Spleen (tissue), 11 donors: ENCODE measurements at regions not wholly inside any gene's neighbourhood (a gene's known extent, or its start where the extent isn't known, plus 50 kb on each side); places are given as distances from the start of the nearest gene placed in this dataset.

Source experiments
- DNase-seq: peaks from one replicate; pipeline ENCODE4 v3.0.0-alpha.2; 2020
- H3K27ac ChIP-seq, 8 donors: fragments of 200-600 bp; sonication (generic) in 7 of 8; 1 replicate in 4 of 8; 2 replicates in 4 of 8; pipeline versions ENCODE4 v1.5.0 to v1.8.0; 2016 to 2021; ENCODE audit warnings: inconsistent platforms in 4 of 8, mild to moderate bottlenecking in 4 of 8, moderate library complexity in 1 of 8
- H3K27me3 ChIP-seq, 7 donors: fragments of 200-600 bp; sonication (generic) in 6 of 7; replicated peaks in 1 of 7; 1 replicate in 4 of 7; 2 replicates in 3 of 7; pipeline versions ENCODE4 v1.5.0 to v1.8.0; 2016 to 2021; ENCODE audit warnings: inconsistent platforms in 3 of 7, mild to moderate bottlenecking in 1 of 7
- H3K36me3 ChIP-seq, 6 donors: fragments of 200-600 bp; sonication (generic) in 5 of 6; 1 replicate in 4 of 6; 2 replicates in 2 of 6; pipeline versions ENCODE4 v1.5.0 to v1.8.0; 2016 to 2021; ENCODE audit warnings: inconsistent platforms in 2 of 6
- H3K4me1 ChIP-seq, 6 donors: fragments of 200-600 bp; sonication (generic) in 5 of 6; 1 replicate in 3 of 6; 2 replicates in 3 of 6; pipeline versions ENCODE4 v1.5.0 to v1.8.0; 2016 to 2021; ENCODE audit warnings: inconsistent platforms in 3 of 6
- H3K4me3 ChIP-seq, 8 donors: fragments of 200-600 bp; sonication (generic) in 7 of 8; 1 replicate in 4 of 8; 2 replicates in 4 of 8; pipeline versions ENCODE4 v1.5.0 to v1.8.0; 2016 to 2021; ENCODE audit warnings: inconsistent platforms in 4 of 8, mild to moderate bottlenecking in 4 of 8, moderate library complexity in 2 of 8
- H3K9me3 ChIP-seq, 8 donors: fragments of 200-600 bp; sonication (generic) in 7 of 8; 1 replicate in 4 of 8; 2 replicates in 4 of 8; pipeline versions ENCODE4 v1.5.0 to v1.8.0; 2016 to 2021; ENCODE audit warnings: inconsistent platforms in 4 of 8
- POLR2A ChIP-seq, 3 donors: fragments of 450-650 bp; IDR thresholded peaks; one replicate each; pipeline ENCODE4 v1.5.1; 2017; ENCODE audit warnings: antibody characterized with exemption in 3 of 3, mild to moderate bottlenecking in 1 of 3
- POLR2AphosphoS5 ChIP-seq, 3 donors: sonication (generic); formaldehyde crosslinking; IDR thresholded peaks; one replicate each; pipeline ENCODE4 v1.5.1; 2017; ENCODE audit warnings: antibody characterized with exemption in 3 of 3
- WGBS, 5 donors: extraction: QIAGEN DNeasy Blood & Tissue Kit in 3 of 5; methylation state at CpG; one replicate each; pipeline versions ENCODE4 v1.1.5 to v1.1.7; 2013 to 2018; 5-methylcytosine and 5-hydroxymethylcytosine counted together
- intact Hi-C: fragments of 100-400 bp; cut with DNase I; formaldehyde crosslinking; loops from one replicate; pipeline ENCODE4 v1.15.0; 2023; ENCODE audit warnings: low total_unique reads
- TF ChIP-seq, protein P1 (sequence below), 11 experiments: fragments of 200-600 bp in 7 of 11; fragments of 450-650 bp in 4 of 11; sonication (generic) in 4 of 11; IDR thresholded peaks in 8 of 11; conservative IDR thresholded peaks in 3 of 11; 1 replicate in 7 of 11; 2 replicates in 4 of 11; pipeline versions ENCODE4 v1.4.0 to v1.8.0; 2016 to 2021; ENCODE audit warnings: antibody characterized with exemption in 11 of 11, inconsistent platforms in 4 of 11, mild to moderate bottlenecking in 1 of 11
- donor health status: healthy with polysubstance abuse.
- donor health status: DM: no; HTN: no; CAD: no; lungs with moderate emphysema.
- donor health status: DM: no; HTN: no; CAD: no.
- donor health status: Bipolar disorder and iron deficiency.
- donor health status: healthy.
- donor health status: DM: no; HTN: no; CAD: no.
- donor health status: DM: yes; HTN: yes; CAD: no.

DNA sequence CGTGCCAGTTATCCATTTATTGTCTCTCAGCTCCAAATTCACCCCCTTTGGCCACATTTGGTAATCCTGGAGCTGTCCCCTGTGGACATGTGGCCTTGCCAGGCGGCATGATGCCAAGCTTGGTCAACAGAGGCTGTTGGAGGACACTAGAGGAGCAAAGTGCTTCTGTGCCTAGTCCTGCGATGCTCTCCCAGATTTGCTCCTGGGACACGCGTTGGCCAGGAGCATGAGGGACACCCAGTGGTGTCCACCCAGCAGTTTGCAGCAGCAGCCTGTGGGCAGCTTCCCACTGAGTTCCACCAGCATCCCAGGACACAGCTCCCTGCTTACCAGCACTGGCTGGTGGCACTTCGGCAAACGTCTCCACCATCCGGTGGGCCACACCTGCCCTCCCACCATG, 55.5 kb upstream of the STEAP1B start:
- no peaks in the 10 kb centered on the region for H3K36me3 ChIP-seq
- H3K9me3 ChIP-seq: no peaks in the 10 kb centered on the region
- intact Hi-C loops: loop anchor here (5.0 kb wide), 1 partner anchor 172 kb away; the partner anchor contains the start of gene IL6
- WGBS, 5 donors: 86 to 95% (median 90%) methylated on average over 8 of the region's 8 CpGs
- H3K27ac ChIP-seq: no peak overlapping the region
- no peak overlapping the region for H3K4me3 ChIP-seq
- H3K4me1 ChIP-seq: peaks cover 3 to 24% (median 8%) of the 10 kb centered on the region in 6 donors
- TF ChIP-seq POLR2AphosphoS5 (IDR thresholded peaks at IDR 0.05) (no peak), POLR2A (IDR thresholded peaks at IDR 0.05) (no peak)
- TF ChIP-seq, protein P1, sequence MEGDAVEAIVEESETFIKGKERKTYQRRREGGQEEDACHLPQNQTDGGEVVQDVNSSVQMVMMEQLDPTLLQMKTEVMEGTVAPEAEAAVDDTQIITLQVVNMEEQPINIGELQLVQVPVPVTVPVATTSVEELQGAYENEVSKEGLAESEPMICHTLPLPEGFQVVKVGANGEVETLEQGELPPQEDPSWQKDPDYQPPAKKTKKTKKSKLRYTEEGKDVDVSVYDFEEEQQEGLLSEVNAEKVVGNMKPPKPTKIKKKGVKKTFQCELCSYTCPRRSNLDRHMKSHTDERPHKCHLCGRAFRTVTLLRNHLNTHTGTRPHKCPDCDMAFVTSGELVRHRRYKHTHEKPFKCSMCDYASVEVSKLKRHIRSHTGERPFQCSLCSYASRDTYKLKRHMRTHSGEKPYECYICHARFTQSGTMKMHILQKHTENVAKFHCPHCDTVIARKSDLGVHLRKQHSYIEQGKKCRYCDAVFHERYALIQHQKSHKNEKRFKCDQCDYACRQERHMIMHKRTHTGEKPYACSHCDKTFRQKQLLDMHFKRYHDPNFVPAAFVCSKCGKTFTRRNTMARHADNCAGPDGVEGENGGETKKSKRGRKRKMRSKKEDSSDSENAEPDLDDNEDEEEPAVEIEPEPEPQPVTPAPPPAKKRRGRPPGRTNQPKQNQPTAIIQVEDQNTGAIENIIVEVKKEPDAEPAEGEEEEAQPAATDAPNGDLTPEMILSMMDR (IDR thresholded peaks at IDR 0.05 in 8 of 11, conservative IDR thresholded peaks at IDR 0.05 in 3 of 11): no peak
- H3K27me3 ChIP-seq: peaks cover 0 to 15% (median under 1%) of the 10 kb centered on the region in 7 donors
- no peak for DNase-seq

- DNase-seq: no peak
- Histone ChIP-seq H3K4me1 (peaks cover 0 to 29% (median 11%) of the 10 kb centered on the region in 6 donors), H3K9me3 (no peaks in the 10 kb centered on the region), H3K27me3 (peaks cover under 1 to 28% (median 11%) of the 10 kb centered on the region in 7 donors), H3K36me3 (no peaks in the 10 kb centered on the region), H3K27ac (no peak overlapping the region), H3K4me3 (no peak overlapping the region)
- intact Hi-C loops: no loop called here
- WGBS, 5 donors: 79 to 94% (median 88%) methylated on average over 5 of the region's 5 CpGs
- TF ChIP-seq, protein P1 (IDR thresholded peaks at IDR 0.05 in 8 of 11, conservative IDR thresholded peaks at IDR 0.05 in 3 of 11): no peak
Observed at GRCh38 chr7:22554184-22554583, 54.2 kb upstream of the STEAP1B start.

GRCh38 chr7:22551768-22552513, 52.0 kb upstream of the STEAP1B start:
- Histone ChIP-seq H3K4me1 (peaks cover 0 to 29% (median 11%) of the 10 kb centered on the region in 6 donors), H3K27ac (no peak overlapping the region), H3K9me3 (no peaks in the 10 kb centered on the region), H3K36me3 (no peaks in the 10 kb centered on the region), H3K4me3 (no peak overlapping the region), H3K27me3 (peaks cover 3 to 35% (median 11%) of the 10 kb centered on the region in 7 donors)
- WGBS, 5 donors: 62 to 84% (median 76%) methylated on average over 8 of the region's 8 CpGs
- intact Hi-C loops: no loop called here
- peak; percentile 80 for DNase-seq
- TF ChIP-seq, protein P1 (IDR thresholded peaks at IDR 0.05 in 8 of 11, conservative IDR thresholded peaks at IDR 0.05 in 3 of 11): no peak
- no peak for TF ChIP-seq POLR2A (IDR thresholded peaks at IDR 0.05)
- no peak for TF ChIP-seq POLR2AphosphoS5 (IDR thresholded peaks at IDR 0.05)

- WGBS, 5 donors: 42 to 62% (median 53%) methylated on average over 6 of the region's 6 CpGs
- TF ChIP-seq, protein P1 (IDR thresholded peaks at IDR 0.05 in 8 of 11, conservative IDR thresholded peaks at IDR 0.05 in 3 of 11): peak in 1 of 11 experiments; percentile 10
- no peak for TF ChIP-seq POLR2AphosphoS5 (IDR thresholded peaks at IDR 0.05)
- intact Hi-C loops: no loop called here
Observed at GRCh38 chr7:22550514-22551030, 50.6 kb upstream of the STEAP1B start.

More at GRCh38 chr7:22550514-22551030, 50.6 kb upstream of the STEAP1B start:
- Histone ChIP-seq H3K27me3 (peaks cover 3 to 34% (median 11%) of the 10 kb centered on the region in 7 donors), H3K9me3 (no peaks in the 10 kb centered on the region), H3K4me3 (peak overlapping the region in 2 of 8 donors; percentile 15 to 62), H3K4me1 (peaks cover 0 to 29% (median 11%) of the 10 kb centered on the region in 6 donors), H3K27ac (no peak overlapping the region), H3K36me3 (no peaks in the 10 kb centered on the region)
- no peak for DNase-seq
